Uterus (tissue), 2 donors: ENCODE measurements at regions not wholly inside any gene's neighbourhood (a gene's known extent, or its start where the extent isn't known, plus 50 kb on each side); places are given as distances from the start of the nearest gene placed in this dataset.

Experiments used
- CTCF ChIP-seq, 4 experiments: fragments of 200-600 bp in 2 of 4; fragments of 450-650 bp in 2 of 4; sonication (generic) in 2 of 4; IDR thresholded peaks; one replicate each; pipeline ENCODE4 v1.5.1; 2016 to 2019; ENCODE audit warnings: antibody characterized with exemption in 4 of 4, mild to moderate bottlenecking in 2 of 4, moderate library complexity in 1 of 4
- POLR2A ChIP-seq, 2 donors: fragments of 450-650 bp; IDR thresholded peaks; one replicate each; pipeline ENCODE4 v1.6.1; 2016; ENCODE audit warnings: antibody characterized with exemption in 2 of 2, mild to moderate bottlenecking in 1 of 2, moderate library complexity in 1 of 2

GRCh38 chr12:46946137-46946536 lies 120.3 kb upstream of the SLC38A4 start:
- TF ChIP-seq POLR2A (IDR thresholded peaks at IDR 0.05) (no peak), CTCF (IDR thresholded peaks at IDR 0.05) (no peak)
